Occipital lobe (tissue), 2 donors: ENCODE measurements at regions not wholly inside any gene's neighbourhood (a gene's known extent, or its start where the extent isn't known, plus 50 kb on each side); places are given as distances from the start of the nearest gene placed in this dataset.

ENCODE experiments used
- DNase-seq: peaks from one replicate; lab custom pipeline; 2025; lab: John Stamatoyannopoulos, UW
- small RNA-seq: library from RNA; depleted of rRNA; stranded (forward); fragments of <200 nt; gene quantifications from one replicate; pipeline ENCODE3, GENCODE V24; 2014

GRCh38 chr7:13829231-13829630 lies 160.2 kb downstream of the ETV1 start:
- no peak for DNase-seq

- no peak for DNase-seq
Measured at GRCh38 chr7:13829914-13830900, 159.3 kb downstream of the ETV1 start.

GRCh38 chr7:13832346-13832745 lies 157.1 kb downstream of the ETV1 start:
- no peak for DNase-seq

- no peak for DNase-seq
Measured at GRCh38 chr7:13834328-13834761, 155.1 kb downstream of the ETV1 start.

DNA sequence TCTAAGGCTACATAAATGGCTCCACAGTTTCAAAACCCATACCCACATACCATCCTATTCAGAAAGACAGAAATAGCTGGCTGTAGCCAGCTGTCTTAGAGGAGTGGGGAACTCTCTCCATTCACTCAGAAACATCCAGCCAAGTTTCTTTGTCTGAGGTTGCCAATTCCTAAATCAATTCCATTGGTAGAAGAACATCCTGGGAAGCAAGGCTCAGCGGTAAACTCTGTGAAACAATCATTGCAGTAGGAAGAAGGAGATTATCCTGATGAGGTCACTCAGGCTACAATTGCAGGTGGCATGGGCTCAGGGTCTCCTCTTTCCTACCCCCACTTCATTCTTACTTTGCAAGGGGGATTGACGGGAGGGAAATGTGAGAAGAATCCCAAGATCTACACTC lies 154.0 kb downstream of the ETV1 start:
- no peak for DNase-seq

- DNase-seq: no peak
Measured at GRCh38 chr7:13839063-13839462, 150.4 kb downstream of the ETV1 start.

Small RNA genes lying in the stretch of these regions (small RNA-seq; reads per million reads assigned to genes)
- gene RN7SKP228: 0.15 reads per million
